Endothelial cell of umbilical vein (primary cell): ENCODE measurements at regions not wholly inside any gene's neighbourhood (a gene's known extent, or its start where the extent isn't known, plus 50 kb on each side); places are given as distances from the start of the nearest gene placed in this dataset.

Experiments
- BruUV-seq: library from RNA; stranded (reverse); fragments of 400-500 nt; replicated peaks from 2 replicates; lab custom pipeline; 2021; lab: Mats Ljungman, UMichigan
- CTCF ChIA-PET: fragments of 300-600, 350-600 bp; sonication (Branson Sonifier 250); formaldehyde crosslinking; loops from one replicate; lab custom pipeline; 2021; ENCODE audit warnings: antibody characterized with exemption, inconsistent platforms; lab: Charles Lee
- POLR2A ChIA-PET: fragments of 300-600, 350-600 bp; sonication (Branson Sonifier 250); formaldehyde crosslinking; loops from one replicate; lab custom pipeline; 2021; ENCODE audit warnings: antibody characterized with exemption, inconsistent platforms; lab: Charles Lee
- DNase-seq: peaks from one replicate; pipeline ENCODE4 v3.0.0-alpha.2; 2011; ENCODE audit warnings: low read depth, low spot score
- FAIRE-seq: peaks from 2 replicates; lab custom pipeline; 2011; peaks lifted over from hg19 to GRCh38; lab: Jason Lieb, UNC
- H2AFZ ChIP-seq: 2 replicates; pipeline ENCODE4 v1.6.0; 2012; ENCODE audit warnings: low read depth, low read length, control low read depth, inconsistent platforms
- H3K27ac ChIP-seq: 2 replicates; pipeline ENCODE4 v1.5.1; 2011; ENCODE audit warnings: low read depth, mild to moderate bottlenecking, control low read depth, low read length, moderate library complexity; ENCODE audit not compliant: insufficient read depth
- H3K27me3 ChIP-seq, 2 experiments: 2 replicates each; pipeline versions ENCODE4 v1.6.0 to v1.6.1; 2011; ENCODE audit warnings: low read length in 2 of 2, mixed read lengths in 1 of 2; ENCODE audit not compliant: control insufficient read depth in 2 of 2, insufficient read depth in 2 of 2
- H3K36me3 ChIP-seq, 2 experiments: 2 replicates in 1 of 2; 3 replicates in 1 of 2; pipeline ENCODE4 v1.5.1; 2011; ENCODE audit warnings: low read length in 2 of 2, mild to moderate bottlenecking in 1 of 2, moderate library complexity in 1 of 2; ENCODE audit not compliant: control insufficient read depth in 2 of 2, insufficient read depth in 2 of 2; ENCODE audit errors: extremely low read depth in 1 of 2
- H3K4me1 ChIP-seq: 3 replicates; pipeline ENCODE4 v1.5.1; 2011; ENCODE audit warnings: mild to moderate bottlenecking, low read length; ENCODE audit not compliant: control insufficient read depth, insufficient read depth; ENCODE audit errors: extremely low read depth
- H3K4me2 ChIP-seq: 2 replicates; pipeline ENCODE4 v1.6.1; 2011; ENCODE audit warnings: low read length, control low read depth, mixed read lengths; ENCODE audit not compliant: insufficient read depth
- H3K4me3 ChIP-seq, 3 experiments: fragments of 200-600 bp in 1 of 3; sonication (generic), shearing (Covaris generic) in 1 of 3; replicated peaks in 1 of 3; 2 replicates each; pipeline ENCODE4 v1.5.1; 2011 to 2016; ENCODE audit warnings: control low read depth in 3 of 3, low read length in 3 of 3, mild to moderate bottlenecking in 2 of 3, inconsistent platforms in 1 of 3, low read depth in 1 of 3, moderate library complexity in 1 of 3; ENCODE audit not compliant: insufficient read depth in 1 of 3
- H3K79me2 ChIP-seq: 2 replicates; pipeline ENCODE4 v1.6.0; 2012; ENCODE audit warnings: low read length, inconsistent platforms; ENCODE audit not compliant: control insufficient read depth, insufficient read depth
- H3K9ac ChIP-seq: replicated peaks from 2 replicates; pipeline ENCODE3; 2011; ENCODE audit warnings: low read length, control low read depth; ENCODE audit not compliant: insufficient read depth; ENCODE audit errors: extremely low read depth
- H3K9me1 ChIP-seq: replicated peaks from 3 replicates; pipeline ENCODE4 v1.6.0; 2011; ENCODE audit warnings: mild to moderate bottlenecking, low read length; ENCODE audit not compliant: control insufficient read depth, insufficient read depth; ENCODE audit errors: extremely low read depth
- H3K9me3 ChIP-seq: replicated peaks from 2 replicates; pipeline ENCODE4 v1.5.1; 2012; ENCODE audit warnings: low read length, inconsistent platforms; ENCODE audit not compliant: control insufficient read depth, insufficient read depth
- H4K20me1 ChIP-seq: replicated peaks from 2 replicates; pipeline ENCODE3; 2011; ENCODE audit warnings: mild to moderate bottlenecking, low read length; ENCODE audit not compliant: control insufficient read depth, insufficient read depth; ENCODE audit errors: extremely low read depth
- CTCF ChIP-seq, 2 donors: IDR thresholded peaks; 1 replicate in 1 of 2; 2 replicates in 1 of 2; pipeline ENCODE4 v1.5.1; 2011; ENCODE audit warnings: low read length in 2 of 2, mild to moderate bottlenecking in 2 of 2, moderate library complexity in 2 of 2, control low read depth in 1 of 2, inconsistent platforms in 1 of 2, low read depth in 1 of 2; ENCODE audit not compliant: insufficient read depth in 1 of 2; ENCODE audit errors: extremely low read depth in 1 of 2
- EZH2 ChIP-seq: IDR thresholded peaks from 2 replicates; pipeline ENCODE4 v1.6.1; 2012; ENCODE audit warnings: borderline replicate concordance, low read depth, mild to moderate bottlenecking, moderate library complexity, low read length, inconsistent platforms; ENCODE audit not compliant: severe bottlenecking
- FOS ChIP-seq: IDR thresholded peaks from 2 replicates; pipeline ENCODE4 v1.6.1; 2011; ENCODE audit warnings: mild to moderate bottlenecking, low read length, moderate library complexity, borderline replicate concordance; ENCODE audit not compliant: insufficient read depth
- GATA2 ChIP-seq: IDR thresholded peaks from 2 replicates; pipeline ENCODE4 v1.7.0; 2011; ENCODE audit warnings: low read depth, mild to moderate bottlenecking, moderate library complexity, mixed read lengths, low read length; ENCODE audit not compliant: insufficient read length, insufficient read depth
- JUN ChIP-seq: IDR thresholded peaks from 2 replicates; pipeline ENCODE4 v1.6.1; 2011; ENCODE audit warnings: borderline replicate concordance, low read depth; ENCODE audit not compliant: insufficient read length, insufficient read depth
- MYC ChIP-seq: IDR thresholded peaks from one replicate; pipeline ENCODE4 v1.6.1; 2011; ENCODE audit warnings: mild to moderate bottlenecking, low read depth, low read length
- POLR2A ChIP-seq: IDR thresholded peaks from 2 replicates; pipeline ENCODE4 v1.6.1; 2012; ENCODE audit warnings: low read depth, mild to moderate bottlenecking, control low read depth, low read length
- POLR2AphosphoS5 ChIP-seq: IDR thresholded peaks from 2 replicates; pipeline ENCODE4 v1.6.1; 2012; ENCODE audit warnings: low read depth, mild to moderate bottlenecking, control low read depth, low read length, moderate library complexity; ENCODE audit not compliant: insufficient read depth
- dilution Hi-C: fragments of 300-500 bp; cut with MboI; formaldehyde crosslinking; loops from one replicate; pipeline ENCODE4 v1.15.0; 2019; ENCODE audit warnings: low sequenced_read_pairs; ENCODE audit not compliant: extremely low pct_ligation_motif_present
- intact Hi-C: fragments of 100-400 bp; cut with micrococcal nuclease; formaldehyde crosslinking; loops from one replicate; pipeline ENCODE4 v1.10.0; 2022
- TF ChIP-seq, protein P1 (sequence below): IDR thresholded peaks from 2 replicates; pipeline ENCODE4 v1.6.1; 2011; ENCODE audit not compliant: insufficient read depth, insufficient read length

DNA sequence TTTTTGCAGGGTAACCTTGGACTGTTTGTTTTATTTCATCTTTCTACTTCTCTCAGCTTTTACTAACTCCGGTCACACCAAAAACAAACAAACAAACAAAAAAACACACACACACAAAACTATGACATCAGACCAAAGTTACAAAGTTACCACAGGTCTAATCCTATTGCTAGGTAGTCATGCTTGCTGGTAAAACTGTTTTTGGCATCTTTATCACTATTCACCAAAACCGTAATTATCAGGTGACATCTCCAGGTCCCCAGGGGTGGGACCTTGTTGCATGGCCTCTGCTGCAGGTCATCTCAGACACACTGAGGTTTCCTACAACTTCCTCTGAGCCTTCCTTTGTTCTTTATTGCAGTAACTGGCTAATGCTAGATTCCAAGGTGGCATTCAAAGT is 162.3 kb downstream of the ABCA8 start:
- Histone ChIP-seq H3K4me1 (peaks cover 26% of the 10 kb centered on the region), H2AFZ (no peak overlapping the region), H3K9me1 (no peaks in the 10 kb centered on the region), H4K20me1 (no peaks in the 10 kb centered on the region), H3K27me3 (no peaks in the 10 kb centered on the region), H3K36me3 (no peaks in the 10 kb centered on the region), H3K9ac (no peak overlapping the region), H3K27ac (no peak overlapping the region), H3K79me2 (no peaks in the 10 kb centered on the region), H3K4me2 (peak overlapping the region; percentile 0), H3K9me3 (no peaks in the 10 kb centered on the region), H3K4me3 (no peak overlapping the region)
- FAIRE-seq: no peak
- no TSS peak for BruUV-seq
- ChIA-PET CTCF (interaction anchor here (1.5 to 4.5 kb wide), 5 partner anchors 7 to 177 kb away, joined by 3 to 40 read pairs (median 23); no protein-coding TSS in a partner anchor), POLR2A (no interaction called here)
- TF ChIP-seq GATA2 (no peak), EZH2 (no peak), CTCF (IDR thresholded peaks at IDR 0.05; ENCODE audit: extremely low read depth in 1 of 2, insufficient read depth in 1 of 2, low read depth in 1 of 2, low read length in 2 of 2) (no peak), POLR2AphosphoS5 (no peak), MYC (no peak), JUN (no peak), FOS (no peak), POLR2A (no peak)
- TF ChIP-seq, protein P1, sequence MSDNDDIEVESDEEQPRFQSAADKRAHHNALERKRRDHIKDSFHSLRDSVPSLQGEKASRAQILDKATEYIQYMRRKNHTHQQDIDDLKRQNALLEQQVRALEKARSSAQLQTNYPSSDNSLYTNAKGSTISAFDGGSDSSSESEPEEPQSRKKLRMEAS: no peak
- intact Hi-C loops (loop anchor here (10.0 kb wide), 1 partner anchor 72 kb away; no protein-coding TSS in a partner anchor), dilution Hi-C loops (no loop called here)
- DNase-seq: no peak
